NCI-H2107 treated with DMSO at 0.1 percent for 48 hours (cell line): ENCODE measurements at regions not wholly inside any gene's neighbourhood (a gene's known extent, or its start where the extent isn't known, plus 50 kb on each side); places are given as distances from the start of the nearest gene placed in this dataset.
"Not testable (repeated sequence)": the region's sequence is repeated elsewhere in the genome, so short reads cannot be mapped to it uniquely, and the experiment has no call there.

Experiments
- DNase-seq: peaks from one replicate; lab custom pipeline; 2025; ENCODE audit not compliant: unreplicated experiment; lab: John Stamatoyannopoulos, UW

DNA sequence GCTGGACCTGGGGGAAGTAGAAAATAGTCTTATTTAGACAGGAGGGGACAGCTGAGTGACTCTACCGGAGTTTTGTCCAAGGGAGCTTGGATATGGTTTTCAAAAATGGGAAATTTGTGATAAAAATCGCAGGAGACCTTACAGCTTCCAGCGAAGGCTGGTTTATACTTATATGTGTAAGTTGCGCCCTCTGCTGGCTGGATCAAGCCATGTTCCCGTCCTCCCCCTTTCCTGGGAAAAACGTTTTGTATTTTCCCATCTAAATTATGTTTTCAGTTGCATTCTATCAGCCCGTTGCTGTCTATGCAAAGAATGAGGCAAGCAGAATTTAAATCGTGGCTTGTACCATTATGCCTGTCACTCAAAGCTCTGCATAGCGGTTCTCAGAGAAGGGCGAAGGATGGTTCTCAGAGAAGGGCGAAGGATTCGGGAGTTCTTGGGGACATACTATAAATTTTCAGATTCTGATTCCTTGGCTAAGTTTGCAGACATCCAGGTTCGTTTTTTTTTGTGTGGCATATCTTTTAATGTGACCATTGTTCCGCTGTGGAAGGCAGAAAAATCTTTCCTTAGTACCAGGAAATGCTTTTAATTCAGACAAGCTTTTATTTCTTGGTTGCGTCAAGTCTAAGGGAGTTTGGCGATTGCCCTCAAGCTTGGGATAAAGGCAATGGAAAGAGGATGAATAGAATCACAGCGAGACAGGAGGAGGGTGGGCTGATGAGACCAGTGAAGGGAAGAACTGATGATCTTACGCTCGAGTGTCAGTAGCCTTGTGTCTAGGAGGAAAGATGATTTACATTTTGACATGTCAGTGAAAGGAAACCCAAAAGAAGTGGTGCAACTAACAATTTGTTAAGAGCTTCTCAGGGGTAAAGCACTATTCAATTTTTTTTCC lies 128.5 kb upstream of the ARX start:
- peak; percentile 47 for DNase-seq

DNA sequence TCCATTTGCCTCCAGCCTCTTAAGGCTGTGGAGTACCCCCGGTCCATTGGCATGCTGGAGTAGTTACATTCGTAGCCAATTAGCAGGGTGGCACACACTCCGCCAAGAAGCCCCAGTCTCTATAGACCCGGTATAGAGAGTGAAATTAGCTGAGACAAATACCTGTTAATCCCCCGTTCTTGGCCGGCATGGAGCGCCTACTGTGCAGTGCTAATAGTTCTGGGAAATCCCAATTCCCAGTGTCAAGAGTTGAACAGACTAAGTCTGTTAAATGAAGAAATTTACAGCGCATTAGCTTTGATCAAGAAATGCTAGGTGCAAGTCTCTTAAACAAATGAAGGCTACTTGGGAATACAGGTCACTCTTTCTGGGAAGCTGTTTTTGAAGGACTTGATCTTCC lies 127.8 kb upstream of the ARX start:
- DNase-seq = no peak

DNA sequence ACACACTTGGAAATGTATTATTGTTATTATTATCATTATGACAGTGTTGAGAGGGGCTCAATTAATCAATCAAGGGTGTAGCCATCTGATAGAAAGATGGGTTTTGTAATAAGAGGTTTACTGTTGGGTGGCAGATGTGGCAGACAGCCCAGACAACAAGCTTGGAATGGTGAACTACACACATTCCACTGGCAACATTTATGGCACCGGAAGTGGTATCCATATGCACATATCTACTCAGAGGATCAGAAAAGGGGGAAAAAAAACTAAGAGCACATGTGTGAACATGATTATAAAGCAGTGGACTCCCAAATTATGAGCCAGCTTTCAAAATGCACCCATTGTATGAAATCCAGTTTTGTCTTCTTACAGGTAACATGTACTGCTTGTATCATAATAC lies 125.9 kb upstream of the ARX start:
- DNase-seq = no peak

DNA sequence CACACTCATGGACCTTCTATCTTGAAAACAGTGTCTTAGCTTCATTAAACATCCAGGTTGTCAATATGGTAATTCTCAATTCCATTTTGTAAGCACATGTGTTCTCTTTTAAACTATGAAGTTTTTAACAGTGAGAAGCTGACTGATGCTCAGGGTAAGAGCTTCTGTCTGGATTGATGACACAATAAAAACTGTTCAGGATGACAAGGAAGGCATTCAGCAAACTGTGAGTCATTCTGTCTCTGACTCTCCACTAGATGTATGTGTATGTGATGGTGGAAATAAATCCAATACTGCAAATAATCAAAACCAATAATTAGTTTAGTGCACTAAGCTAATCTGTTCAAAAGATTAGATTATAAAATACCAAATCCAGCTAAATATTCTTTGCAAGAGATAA lies 115.3 kb upstream of the ARX start:
- DNase-seq = no peak

DNA sequence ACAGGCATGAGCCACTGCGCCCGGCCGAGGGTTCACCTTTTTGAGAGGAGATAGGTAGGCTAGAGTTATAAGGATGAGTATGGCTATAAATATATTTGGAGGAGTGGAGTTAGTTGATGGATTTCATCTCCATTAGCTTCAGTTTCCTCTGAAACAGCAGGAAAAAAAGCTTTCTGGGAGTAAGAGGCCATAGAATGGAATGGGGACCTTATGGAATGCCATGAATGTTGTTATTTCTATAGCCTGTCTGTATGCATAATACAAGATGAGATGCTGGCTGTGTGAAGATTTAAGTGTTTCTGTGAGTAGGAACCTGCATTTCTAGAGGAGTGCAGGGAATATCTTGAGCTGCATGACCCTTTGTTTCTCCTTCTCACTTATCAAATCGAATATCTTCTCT lies 114.9 kb upstream of the ARX start:
- no peak for DNase-seq

DNA sequence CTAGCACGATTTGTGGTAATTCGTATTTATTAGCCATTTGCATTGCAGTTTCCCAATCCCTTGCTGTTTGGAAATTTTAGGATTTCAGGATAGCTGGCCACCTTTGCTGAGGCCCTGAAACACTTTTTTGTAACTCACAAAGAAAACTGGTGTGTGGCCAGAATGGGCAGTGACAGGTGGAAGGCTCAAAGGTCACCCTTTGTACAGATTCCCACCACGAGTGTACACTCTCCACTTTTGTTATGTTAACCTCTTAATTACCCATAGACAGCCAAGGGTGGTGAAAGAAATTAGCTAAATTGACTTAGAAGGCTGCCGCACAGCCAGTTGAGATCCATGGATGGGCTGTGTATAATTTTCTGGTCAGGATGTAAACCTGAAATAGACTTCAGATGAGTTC lies 109.7 kb upstream of the ARX start:
- no peak for DNase-seq

DNA sequence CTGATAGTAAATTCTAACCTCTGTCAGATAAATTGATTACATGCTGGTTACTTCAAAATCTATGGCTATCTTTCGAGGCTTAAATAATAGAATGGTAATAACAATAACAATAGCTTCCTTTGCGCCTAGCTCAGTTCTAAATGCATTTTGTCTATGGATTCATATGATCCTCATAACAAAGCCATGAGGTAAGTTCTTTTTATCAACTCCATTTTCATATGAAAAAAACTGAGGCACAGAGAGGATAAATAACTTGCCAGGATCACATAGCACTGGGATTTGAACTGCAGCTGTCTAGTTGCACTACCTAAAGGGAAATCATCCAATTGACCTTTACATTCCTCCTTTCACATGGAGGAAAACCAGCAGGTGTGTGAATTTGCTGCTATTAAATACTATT lies 108.6 kb upstream of the ARX start:
- no peak for DNase-seq

DNA sequence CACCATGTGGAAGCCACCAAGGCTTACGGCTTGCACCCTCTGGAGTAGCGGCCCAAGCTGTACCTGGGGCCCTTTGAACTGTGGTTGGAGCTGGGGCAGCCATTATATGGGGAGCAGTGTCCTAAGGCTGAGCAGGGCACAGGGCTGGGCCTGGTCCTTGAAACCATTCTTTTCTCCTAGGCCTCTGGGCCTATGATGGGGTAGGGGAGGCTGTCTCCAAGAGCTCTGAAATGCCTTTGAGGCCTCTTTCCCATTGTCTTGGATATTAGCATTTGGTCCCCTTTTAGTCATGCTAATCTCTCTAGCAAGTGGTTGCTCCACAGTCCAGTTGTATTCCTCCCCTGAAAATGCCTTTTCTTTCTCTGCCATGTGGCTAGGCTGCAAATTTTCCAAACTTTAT lies 96.4 kb upstream of the ARX start:
- no peak for DNase-seq

DNA sequence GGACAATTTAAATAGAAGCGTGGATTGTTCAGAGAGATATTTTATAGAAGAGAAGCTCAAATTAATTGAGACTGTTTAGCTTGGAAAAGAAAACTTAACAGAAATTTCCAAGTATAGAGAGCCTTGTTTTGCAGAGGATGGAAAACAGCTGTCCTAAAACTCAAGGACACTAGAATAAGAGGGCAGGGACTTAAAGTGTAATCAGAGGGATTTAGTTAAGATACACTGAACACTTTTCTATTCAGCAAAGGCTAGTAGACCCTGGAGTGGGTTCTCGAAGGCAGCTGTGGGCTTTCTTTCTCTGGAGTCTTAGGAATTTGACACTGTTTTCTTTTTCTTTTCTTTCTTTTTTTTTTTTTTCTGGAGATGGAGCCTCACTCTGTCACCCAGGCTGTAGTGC lies 92.7 kb upstream of the ARX start:
- no peak for DNase-seq

DNA sequence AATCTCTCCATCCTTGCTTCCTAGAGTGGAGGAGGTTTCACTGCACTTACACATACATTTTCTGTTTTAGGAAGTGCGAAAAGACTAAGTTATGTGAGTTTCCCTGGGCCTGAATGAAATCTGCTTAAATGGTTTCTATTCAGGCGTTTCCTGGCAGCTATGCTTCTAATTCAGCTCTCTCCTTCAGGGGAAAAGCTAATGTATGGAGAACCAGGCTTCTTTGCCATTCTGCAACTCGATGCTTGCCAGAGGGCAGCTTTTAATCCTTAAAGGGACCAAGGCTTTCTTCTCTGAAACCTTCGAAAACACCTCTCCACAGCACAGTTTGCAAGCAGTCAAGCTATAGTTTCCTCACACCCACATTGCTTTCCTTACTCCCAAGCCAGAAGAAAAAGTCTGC lies 89.5 kb upstream of the ARX start:
- DNase-seq = no peak

DNA sequence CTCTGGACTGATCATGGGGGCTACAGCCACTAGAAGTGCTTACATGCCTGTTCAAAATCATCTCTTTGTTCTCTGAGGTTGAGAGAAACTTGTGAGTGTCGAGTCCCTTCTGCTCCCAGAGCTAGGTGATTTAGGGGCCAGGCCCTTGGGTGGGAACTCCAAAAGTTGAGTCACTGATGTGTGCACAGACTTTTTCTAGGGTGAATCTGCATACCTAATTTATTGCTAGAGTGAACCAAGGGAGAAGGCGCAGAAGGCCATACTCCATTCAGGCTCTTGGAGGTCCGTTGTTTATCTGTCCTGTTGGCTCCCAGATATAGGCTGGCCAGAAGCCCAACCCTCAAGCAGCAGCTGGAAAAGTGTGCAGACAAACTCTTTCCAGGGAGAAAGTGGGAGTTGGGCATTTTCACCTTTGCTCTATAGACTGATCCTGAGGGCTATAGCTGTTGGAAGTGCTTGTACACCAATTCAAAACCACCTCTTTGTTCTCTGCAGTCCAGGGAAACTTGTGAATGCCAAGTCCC lies 80.8 kb upstream of the ARX start:
- no peak for DNase-seq

DNA sequence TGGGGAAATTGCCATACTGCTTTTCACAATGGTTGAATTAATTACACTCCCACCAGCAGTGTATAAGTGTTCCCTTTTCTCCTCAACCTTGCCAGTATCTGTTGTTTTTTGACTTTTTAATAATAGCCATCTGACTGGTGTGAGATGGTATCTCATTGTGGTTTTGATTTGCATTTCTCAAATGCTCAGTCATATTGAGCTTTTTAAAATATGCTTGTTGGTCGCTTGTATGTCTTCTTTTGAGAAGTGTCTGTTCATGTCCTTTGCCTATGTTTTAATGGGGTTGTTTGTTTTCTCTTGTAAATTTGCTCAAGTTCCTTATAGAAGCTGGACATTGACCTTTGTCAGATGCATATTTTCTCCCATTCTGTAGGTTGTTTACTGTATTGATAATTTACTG lies 75.4 kb upstream of the ARX start:
- DNase-seq = not testable (repeated sequence)

DNA sequence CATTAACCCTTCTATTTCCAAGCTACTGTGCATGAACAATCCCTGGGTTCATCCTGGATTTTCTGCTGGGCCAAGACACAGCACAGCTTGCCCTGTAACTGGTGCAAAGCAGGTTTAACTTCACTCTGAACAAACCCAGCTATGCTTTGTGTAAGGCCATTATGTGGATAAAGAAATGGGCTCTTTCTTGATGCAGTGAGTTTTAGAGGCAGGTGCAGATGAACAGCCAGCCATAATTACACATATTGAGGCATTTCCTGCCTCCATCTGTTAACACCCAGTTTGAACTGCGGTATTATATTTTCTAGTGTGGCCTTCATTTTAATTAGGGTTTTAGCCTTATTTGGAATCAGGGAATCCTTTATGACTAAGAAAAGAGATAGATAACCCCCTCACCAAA lies 68.7 kb upstream of the ARX start:
- peak; percentile 2 for DNase-seq

DNA sequence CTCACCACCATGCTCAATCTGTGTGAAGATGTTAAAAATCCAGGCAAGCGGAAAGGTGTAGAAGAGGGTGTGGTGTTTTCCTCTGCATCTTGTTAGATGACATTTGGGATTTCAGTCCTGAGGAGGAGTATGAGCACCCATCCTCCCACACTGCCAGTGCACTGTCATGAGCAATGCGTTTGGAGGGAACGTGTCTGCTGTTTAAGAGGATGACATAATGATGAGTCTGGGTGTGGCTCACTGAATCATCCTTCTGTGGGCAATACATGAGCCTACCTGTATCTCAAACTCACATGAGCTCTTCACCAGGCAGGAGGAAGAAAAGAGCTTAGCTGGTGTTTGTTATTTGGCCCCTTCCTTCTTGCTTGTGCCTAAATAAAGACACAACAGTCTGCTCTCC lies 67.9 kb upstream of the ARX start:
- no peak for DNase-seq

DNA sequence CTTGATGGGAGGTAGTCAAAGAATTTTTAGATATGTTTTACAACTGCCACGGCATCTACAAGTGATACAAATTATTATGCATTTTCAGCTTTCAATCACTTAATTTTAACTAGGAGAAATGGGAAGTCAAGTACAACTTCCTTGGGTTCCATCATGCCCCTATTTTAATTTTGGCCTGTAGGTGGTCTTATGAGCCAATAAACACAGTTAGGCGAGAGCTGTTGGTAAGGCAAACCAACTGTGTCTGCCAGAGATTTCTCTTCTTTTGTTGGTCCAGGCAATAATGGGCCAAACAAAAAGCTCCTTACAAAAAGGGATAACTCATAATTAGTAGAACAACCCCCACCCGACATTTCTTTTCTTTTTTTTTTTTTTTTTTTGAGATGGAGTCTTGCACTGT lies 63.3 kb upstream of the ARX start:
- DNase-seq = no peak

DNA sequence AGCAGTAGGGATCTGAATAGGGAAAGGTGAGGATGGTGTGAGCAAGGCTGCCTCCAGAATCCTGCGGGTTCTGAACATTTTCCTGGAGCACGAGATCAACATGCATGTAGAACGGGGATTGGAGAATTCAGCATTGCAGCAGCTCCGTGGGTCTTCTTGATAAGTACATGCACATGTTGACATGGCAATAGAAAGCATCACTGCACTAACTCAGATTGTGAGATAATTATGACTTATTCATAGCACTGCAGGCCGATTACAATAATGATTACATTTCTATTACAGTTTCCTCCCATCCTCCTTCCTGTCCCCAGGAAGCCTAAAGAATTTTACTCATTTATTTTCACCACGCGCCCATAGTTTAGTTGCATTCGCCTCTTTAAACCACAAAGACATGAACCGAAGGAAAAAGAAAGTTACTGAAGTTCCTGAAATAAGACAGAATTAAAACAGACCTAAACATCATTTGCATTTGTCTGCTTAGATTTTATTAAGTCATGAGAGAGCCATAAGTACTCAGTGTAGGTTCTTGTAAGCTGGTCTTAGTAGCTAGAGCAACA lies 61.3 kb upstream of the ARX start:
- DNase-seq = no peak

DNA sequence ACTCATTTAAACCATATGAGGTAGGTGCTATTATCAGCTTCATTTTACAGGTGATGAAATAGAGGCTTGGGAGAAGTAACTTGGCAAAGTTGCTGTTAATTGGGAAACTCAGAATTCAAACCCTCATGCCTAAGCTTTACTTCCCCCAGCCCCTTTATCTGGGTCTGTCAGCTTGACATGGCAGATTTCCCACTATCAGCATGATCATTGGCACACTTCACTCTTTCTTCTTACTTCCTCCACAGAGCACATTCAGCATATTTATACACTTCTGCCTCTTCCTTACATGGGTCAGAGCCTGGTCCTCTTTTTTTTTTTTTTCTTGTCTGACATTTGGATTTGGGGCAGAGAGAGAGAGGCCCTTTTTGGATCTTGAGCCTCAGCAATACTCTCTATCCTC lies 56.5 kb upstream of the ARX start:
- DNase-seq = no peak

DNA sequence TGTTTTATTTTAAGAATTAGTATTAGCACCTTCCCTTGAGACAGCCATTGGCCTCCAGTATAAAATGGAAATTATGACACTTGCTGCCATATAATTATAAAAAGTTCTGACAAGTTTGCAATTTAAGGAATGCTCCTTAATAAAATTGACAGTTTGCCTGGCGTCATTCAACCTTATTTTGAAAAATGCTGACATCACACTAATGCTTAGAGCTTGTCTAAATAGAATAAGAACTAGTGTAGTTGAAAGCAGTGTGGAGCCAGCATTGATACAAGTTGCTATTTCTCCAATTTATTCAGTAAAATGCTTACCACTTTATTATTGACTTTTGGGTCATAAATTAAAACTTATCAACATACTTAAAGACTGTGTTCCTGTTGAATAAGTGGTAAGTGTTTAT lies 54.3 kb upstream of the ARX start:
- DNase-seq = no peak

DNA sequence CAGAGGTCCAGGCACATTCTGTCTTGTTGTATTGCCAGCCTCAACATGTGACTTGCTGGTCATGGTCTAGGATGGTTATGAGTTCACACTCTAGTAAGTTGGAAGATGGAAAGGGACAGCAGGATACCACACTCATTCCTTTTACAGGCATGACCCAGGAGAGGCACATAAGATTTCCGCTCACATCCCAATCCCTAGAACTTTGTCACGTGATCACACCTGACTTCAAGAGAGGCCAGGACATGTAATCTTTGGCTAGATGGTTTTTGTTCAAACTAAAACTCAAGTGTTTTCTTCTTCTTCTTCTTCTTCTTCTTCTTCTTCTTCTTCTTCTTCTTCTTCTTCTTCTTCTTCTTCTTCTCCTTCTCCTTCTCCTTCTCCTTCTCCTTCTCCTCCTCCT lies 53.4 kb upstream of the ARX start:
- DNase-seq = no peak

DNA sequence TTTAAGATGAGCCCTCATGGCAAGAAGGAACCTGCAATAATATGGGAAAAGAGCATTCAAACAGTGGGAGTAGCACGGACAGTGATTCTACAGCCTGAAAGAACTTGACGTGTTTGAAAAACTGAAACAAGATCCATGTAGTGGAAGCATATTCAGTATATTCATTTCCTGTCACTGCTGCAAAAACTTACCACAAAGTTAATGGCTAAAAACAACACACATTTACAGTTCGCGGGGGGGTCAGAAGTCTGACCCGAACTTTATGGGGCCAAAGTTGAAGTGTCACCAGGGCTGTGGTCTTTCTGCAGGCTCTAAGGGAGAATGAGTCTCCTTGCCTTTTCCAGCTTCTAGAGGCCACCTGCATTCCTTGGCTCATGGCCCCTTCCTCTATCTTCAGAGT lies 52.6 kb upstream of the ARX start:
- DNase-seq = no peak

DNA sequence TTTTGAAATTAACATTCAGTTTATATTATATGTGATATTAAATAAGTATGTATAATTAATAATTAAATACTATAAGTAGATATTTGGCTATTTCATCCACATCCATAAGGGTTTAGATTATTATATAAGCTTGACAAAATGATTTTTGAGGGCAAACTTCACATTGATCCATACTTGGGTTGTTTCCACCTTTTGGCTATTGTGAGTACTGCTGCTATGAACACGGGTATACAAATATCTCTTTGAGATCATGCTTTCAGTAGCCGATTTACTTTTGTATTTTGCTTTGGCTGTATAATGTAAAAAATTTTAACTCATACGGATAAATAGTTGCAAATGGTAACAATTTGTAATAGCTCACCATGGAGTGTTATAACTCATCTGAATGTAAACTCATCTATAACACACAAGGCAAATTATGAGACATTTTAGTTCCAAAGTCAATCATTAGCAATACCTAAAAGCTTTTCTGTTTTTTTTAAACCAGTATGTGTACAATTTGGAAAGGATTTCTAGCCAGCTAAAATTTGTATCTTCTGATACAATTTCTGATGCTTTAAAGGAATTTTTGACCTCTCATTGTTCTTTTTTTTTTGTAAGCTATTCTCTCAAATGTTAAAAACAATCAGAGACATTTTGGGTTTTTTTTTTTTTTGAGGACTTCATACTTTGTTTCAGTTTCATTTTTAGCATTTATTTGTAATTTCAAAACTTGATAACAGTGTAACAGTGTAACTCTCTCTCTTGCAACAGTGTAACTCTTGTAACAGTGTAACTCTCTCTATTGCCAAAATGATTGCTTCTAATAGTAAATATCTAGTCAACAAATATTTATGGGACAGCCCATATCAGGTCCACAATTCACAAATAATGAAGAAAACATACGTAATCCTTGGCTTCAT lies 51.8 kb upstream of the ARX start:
- DNase-seq = no peak

DNA sequence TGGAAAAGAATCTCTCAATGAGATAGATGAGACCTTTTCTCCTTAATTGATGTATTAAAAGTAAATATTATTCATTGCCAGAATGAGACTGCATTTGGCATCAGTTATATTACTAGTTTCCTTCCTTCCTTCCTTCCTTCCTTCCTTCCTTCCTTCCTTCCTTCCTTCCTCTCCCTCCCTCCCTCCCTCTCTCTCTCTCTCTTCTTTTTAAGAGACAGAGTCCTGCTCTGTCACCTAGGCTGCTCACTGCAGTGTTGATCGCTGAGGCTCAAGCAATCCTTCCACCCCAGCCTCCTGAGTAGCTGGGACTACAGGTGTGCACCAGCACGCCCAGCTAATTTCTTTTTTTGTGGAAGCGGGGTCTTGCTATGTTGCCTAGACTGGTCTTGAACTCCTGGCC lies 50.4 kb upstream of the ARX start:
- no peak for DNase-seq
